UCSD-AML1 (cell line): ENCODE measurements at regions not wholly inside any gene's neighbourhood (a gene's known extent, or its start where the extent isn't known, plus 50 kb on each side); places are given as distances from the start of the nearest gene placed in this dataset.
"Not testable (repeated sequence)": the region's sequence is repeated elsewhere in the genome, so short reads cannot be mapped to it uniquely, and the experiment has no call there.

ENCODE experiments used
- DNase-seq: peaks from one replicate; lab custom pipeline; 2025; ENCODE audit not compliant: unreplicated experiment; lab: John Stamatoyannopoulos, UW

- DNase-seq, result no peak
These were observed 268.5 kb upstream of the EXOC2 start for GRCh38 chr6:961407-961960.

DNA sequence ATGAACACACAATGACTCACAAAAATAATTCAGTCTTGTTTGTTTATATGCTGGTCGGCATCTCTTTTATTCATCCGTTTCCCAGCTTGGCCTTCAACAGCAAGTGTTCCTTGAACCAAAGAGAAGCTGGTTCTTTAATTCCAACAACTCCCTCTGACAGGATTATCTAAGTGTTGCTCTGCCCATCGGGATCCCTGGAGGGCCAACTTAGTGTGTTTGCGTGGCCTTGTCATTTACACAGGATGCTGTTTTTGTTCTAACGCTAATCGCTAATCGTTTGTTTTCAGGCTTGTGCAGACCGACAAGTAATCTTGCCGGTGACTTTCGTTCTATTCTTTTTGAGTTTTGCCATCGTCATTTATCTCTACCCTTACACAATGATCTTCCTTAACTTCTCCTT is 267.4 kb upstream of the EXOC2 start:
- no peak for DNase-seq

DNA sequence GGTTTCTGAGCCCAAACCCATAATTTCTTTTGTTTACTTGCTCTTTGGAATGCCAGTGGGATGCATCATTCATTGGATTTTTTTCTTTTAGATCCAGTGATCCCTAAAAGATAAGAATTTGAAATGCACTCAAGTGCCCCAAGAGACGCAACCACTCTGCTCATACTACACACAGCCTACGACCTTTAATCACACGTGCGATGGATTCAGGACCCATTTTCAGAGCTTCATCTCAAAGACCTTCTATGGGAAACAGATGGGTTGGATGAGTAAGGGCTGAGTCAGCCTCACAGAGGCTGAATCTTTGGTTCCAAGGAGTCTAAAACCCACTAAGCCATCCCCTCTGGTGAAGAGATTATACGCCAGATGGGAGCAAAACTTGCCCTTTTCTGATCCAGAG is 265.5 kb upstream of the EXOC2 start:
- DNase-seq, result no peak

GRCh38 chr6:951399-952181 is 258.7 kb upstream of the EXOC2 start:
- no peak for DNase-seq

DNA sequence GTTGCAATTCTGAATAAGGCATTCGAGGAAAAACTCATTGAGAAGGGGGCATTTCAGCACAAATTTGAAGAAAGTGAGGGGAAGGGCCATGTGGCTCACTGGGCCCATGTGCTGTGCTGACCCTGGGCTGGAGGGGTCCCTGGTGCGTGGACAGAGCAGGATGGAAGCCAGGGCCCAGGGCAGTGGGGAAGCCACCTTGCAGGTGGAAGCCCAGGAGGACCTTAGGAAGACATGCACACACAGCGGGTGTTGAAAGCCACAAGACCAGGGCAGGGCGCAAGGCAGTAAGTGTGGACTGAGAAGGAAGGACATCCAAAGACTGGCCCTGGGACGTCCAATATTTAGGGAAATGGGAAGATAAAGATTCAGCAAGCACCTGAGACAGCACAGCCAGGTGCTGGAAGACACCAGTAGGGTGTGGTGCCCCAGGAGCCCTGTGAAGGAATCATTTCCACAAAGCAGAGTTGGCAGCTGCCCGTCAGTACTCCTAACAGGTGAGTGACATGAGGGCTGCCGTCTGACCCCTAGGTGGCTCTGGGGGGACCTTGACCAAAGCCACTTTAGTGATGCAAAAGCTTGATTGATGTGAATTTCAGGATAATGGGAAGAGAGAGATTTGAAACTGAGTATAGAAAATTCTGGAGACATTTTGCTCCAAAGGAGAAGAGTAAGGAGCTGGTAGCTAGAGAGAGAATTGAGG is 254.4 kb upstream of the EXOC2 start:
- DNase-seq, result no peak

- DNase-seq, result no peak
These were observed 253.6 kb upstream of the EXOC2 start for GRCh38 chr6:946546-946945.

- no peak for DNase-seq
These were observed 246.8 kb upstream of the EXOC2 start for GRCh38 chr6:939526-940252.

DNA sequence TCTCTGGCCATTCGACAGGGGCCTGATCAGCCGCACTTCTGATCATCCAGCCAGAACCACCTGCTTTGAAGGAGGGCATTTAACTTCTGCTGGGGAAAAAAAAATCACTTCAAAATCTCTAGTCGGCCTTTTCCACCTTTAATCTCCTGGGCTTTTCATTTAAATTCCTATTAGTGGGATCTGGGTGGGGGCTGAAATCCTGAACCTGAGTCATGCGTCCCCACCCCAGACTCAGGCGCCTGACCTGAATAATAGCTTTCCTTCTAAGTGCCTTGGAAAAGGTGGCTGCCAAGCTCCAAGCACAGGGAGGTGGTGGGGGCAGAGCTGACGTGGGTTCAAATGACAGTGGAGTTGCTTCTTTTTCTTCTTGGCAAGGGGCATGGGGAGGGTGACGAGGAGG is 246.0 kb upstream of the EXOC2 start:
- DNase-seq, result no peak

DNA sequence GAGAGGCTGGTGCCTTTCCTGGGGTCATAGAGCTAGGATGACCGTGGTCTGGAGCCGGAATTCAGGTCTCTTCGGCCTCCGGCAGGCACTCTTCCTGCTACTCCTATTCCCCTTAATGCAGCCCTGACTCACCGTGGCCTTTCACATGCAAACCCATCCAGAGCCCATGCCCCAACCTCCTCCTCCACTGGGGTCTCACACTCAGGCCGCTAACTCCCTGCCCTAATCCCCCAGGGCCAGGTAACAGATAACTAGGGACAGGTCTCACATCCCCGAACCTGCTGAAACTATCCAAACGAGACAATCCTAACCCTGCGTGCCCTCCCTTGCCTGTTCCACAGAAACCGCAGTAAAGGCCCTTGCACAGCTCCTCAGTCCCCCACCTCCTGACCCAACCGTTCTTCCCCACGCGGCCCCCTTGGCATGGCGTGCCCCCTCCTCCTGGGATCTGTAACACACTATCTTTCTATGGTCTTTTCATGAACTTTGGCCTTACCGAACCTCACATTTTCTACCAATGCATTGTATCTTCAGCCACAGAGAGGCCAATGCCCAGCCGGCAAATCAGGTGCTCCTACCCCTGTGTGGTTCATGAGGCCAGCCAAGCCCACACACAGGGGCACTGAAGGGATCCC is 245.4 kb upstream of the EXOC2 start:
- DNase-seq, result no peak

GRCh38 chr6:935582-935981 is 242.6 kb upstream of the EXOC2 start:
- no peak for DNase-seq

DNA sequence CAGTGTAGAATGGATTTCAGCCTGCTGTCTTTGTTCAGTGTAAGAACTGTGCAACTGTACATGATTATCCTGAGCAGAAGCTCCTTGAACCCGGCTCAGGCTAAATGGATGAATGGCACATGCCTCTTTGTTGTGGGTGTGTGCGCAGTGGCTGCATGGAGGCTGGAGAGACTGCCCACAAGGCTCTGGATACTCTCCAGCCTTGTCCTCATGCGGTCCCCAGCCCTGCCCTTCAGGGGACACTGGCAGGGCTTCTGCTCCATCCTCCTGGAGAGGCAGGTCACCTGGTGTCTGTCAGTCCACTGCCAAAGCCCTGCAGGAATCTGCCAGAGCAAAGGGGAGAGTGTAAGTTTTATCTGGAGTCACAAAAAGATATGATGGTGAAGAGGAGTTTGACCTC is 241.7 kb upstream of the EXOC2 start:
- no peak for DNase-seq

DNA sequence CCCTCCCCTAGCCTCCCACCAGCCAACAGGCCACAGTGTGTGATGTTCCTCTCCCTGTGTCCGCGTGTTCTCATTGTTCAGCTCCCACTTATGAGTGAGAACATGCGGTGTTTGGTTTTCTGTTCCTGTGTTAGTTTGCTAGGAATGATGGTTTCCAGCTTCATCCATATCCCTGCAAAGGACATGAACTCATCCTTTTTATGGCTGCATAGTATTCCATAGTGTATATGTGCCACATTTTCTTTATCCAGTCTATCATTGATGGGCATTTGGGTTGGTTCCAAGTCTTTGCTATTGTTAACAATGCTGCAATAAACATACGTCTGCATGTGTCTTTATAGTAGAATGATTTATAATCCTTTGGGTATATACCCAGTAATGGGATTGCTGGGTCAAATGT is 239.0 kb upstream of the EXOC2 start:
- DNase-seq, result not testable (repeated sequence)

DNA sequence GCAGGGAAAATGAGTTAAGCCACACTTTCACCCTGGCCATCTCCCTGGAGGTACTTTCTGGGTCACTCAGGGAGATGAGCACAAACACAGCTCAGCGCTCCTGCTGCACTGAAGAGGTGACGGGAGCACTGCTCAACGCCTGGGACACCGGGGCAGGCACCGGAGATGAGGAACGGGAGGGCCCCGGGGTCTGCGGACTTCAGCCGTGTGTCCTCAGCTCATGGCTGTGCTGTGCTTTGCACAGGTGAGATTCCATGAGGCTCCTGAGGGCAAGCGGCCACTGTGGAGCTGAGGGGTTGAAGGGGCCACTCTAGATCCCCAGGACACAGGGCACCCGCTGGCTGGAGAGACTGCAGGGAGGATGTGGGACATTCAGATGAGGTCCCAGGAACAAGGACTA is 234.2 kb upstream of the EXOC2 start:
- DNase-seq, result no peak

GRCh38 chr6:925656-926213 is 232.8 kb upstream of the EXOC2 start:
- DNase-seq, result no peak

GRCh38 chr6:924661-925060 is 231.7 kb upstream of the EXOC2 start:
- no peak for DNase-seq

DNA sequence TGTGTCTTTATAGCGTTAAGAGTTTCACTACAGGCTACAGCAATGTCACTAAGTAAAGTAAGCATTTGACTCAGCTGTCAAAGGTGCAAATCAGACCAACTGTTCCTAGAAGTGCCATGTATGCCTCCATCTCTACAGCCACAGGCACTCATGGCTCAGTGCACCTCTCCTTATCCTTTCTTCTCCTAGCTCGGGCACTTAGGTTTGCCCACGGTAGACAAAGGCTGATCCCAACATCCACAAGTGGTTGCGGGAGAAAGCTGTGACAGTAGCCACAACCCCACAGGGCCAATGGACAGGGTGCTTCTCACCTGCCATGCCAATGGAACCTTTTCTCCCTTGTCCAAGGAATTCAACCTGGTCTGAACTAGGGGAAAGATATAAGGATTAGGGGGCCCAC is 228.5 kb upstream of the EXOC2 start:
- DNase-seq, result no peak

GRCh38 chr6:920512-920911 is 227.6 kb upstream of the EXOC2 start:
- no peak for DNase-seq

DNA sequence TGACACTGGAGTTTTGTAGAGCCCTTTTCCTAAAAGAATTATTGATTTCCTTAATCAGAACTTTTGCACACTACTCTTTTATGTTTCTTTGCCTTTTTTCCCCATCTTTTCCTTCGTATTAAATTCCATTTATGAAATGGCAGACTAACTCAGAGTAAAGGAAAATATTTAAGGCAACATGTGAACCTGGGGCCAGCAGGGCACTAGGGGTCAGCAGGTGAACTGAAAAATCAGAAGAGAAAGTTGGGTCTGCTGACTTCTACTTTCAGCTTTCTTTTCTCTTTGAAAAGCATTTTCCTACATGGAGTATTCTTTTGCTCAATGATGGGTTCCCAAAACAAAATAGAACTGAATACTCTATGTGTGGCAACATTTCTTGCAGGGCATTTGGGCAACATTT is 226.6 kb upstream of the EXOC2 start:
- DNase-seq, result no peak

- DNase-seq, result no peak
These were observed 225.0 kb upstream of the EXOC2 start for GRCh38 chr6:917939-918338.

DNA sequence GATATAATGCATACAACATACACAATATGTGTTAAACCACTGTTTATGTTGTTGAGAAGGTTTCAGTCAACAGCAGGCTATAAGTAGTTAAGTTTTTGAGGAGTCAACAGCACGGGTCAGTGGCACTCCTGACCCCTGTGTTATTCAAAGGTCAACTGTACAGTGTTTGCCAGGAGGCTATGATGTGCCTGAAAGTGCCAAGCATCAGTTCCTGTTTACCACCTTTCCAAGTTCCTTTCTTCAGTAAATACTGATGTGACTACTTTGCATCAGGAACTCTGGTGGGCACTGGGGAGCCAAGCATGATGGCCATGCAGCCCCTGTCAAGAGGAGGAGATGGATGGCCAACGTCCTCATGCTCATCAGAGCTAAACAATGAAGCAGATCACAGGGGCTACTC is 224.4 kb upstream of the EXOC2 start:
- DNase-seq, result no peak

DNA sequence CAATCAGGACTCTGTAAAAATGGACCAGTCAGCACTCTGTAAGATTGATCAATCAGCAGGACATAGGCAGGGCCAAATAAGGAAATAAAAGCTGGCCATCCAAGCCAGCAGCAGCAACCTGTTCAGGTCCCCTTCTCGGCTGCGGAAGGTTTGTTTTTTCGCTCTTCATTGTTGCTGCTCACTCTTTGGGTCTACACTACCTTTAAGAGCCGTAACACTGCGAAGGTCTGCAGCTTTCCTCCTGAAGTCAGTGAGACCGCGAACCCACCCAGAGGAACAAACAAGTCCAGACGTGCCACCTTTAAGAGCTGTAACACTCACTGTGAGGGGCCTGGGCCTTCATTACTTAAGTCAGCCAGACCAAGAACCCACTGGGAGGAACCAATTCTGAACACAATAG is 223.2 kb upstream of the EXOC2 start:
- no peak for DNase-seq
